ENCODE measurements at regions not wholly inside any gene's neighbourhood (a gene's known extent, or its start where the extent isn't known, plus 50 kb on each side); places are given as distances from the start of the nearest gene placed in this dataset.
A peak's percentile ranks its signal among the peaks of the same experiment; 100 is the strongest.

GRCh38 chr14:101040538-101041442 lies 137.3 kb upstream of the RTL1 start (continued):
- TF ChIP-seq ZNF549 (CRISPR knock-in tag; IDR thresholded peaks at IDR 0.05) (no peak), RERE (CRISPR knock-in tag; IDR thresholded peaks at IDR 0.05; ENCODE audit: low read depth) (peak; percentile 100), ZFP82 (CRISPR knock-in tag; IDR thresholded peaks at IDR 0.05; ENCODE audit: borderline replicate concordance) (no peak), KDM3A (CRISPR knock-in tag; IDR thresholded peaks at IDR 0.05; ENCODE audit: low read depth) (peak; percentile 31; the same call in 1 of the 2 replicates), ARNT2 (CRISPR knock-in tag; IDR thresholded peaks at IDR 0.05; ENCODE audit: low read depth) (peak; percentile 14; the same call in 1 of the 2 replicates), CENPT (CRISPR knock-in tag; IDR thresholded peaks at IDR 0.05; ENCODE audit: low read depth) (no peak), ZNF251 (CRISPR knock-in tag; IDR thresholded peaks at IDR 0.05) (no peak), FOXJ3 (CRISPR knock-in tag; IDR thresholded peaks at IDR 0.05; ENCODE audit: borderline replicate concordance) (peak; percentile 93), ZBTB21 (CRISPR knock-in tag; IDR thresholded peaks at IDR 0.05) (no peak), THRA (CRISPR knock-in tag; IDR thresholded peaks at IDR 0.05; ENCODE audit: borderline replicate concordance) (peak; percentile 68; the same call in 1 of the 2 replicates), ATF7 (IDR thresholded peaks at IDR 0.05) (0 out of 2 replicates have a peak, but pooled peaks have one; percentile 25), ATF7 (CRISPR knock-in tag; IDR thresholded peaks at IDR 0.05) (no peak), KAT8 (CRISPR knock-in tag; IDR thresholded peaks at IDR 0.05) (no peak), ZNF569 (CRISPR knock-in tag; IDR thresholded peaks at IDR 0.05; ENCODE audit: borderline replicate concordance) (no peak), ZNF619 (CRISPR knock-in tag; IDR thresholded peaks at IDR 0.05) (no peak), ONECUT2 (CRISPR knock-in tag; IDR thresholded peaks at IDR 0.05) (no peak), ZNF562 (CRISPR knock-in tag; IDR thresholded peaks at IDR 0.05; ENCODE audit: borderline replicate concordance) (no peak), PHF5A (CRISPR knock-in tag; IDR thresholded peaks at IDR 0.05; ENCODE audit: low read depth, unreplicated experiment) (no peak), ELF4 (CRISPR knock-in tag; IDR thresholded peaks at IDR 0.05; ENCODE audit: borderline replicate concordance) (no peak), HCFC1 (IDR thresholded peaks at IDR 0.05; ENCODE audit: low read depth, low read length) (no peak), GABPB1 (CRISPR knock-in tag; IDR thresholded peaks at IDR 0.05) (no peak), PAWR (CRISPR knock-in tag; IDR thresholded peaks at IDR 0.05; ENCODE audit: borderline replicate concordance) (no peak), MXI1 (IDR thresholded peaks at IDR 0.05; ENCODE audit: borderline replicate concordance, low read depth, low read length) (no peak), NR3C1 (CRISPR knock-in tag; IDR thresholded peaks at IDR 0.05) (no peak), ZNF614 (CRISPR knock-in tag; IDR thresholded peaks at IDR 0.05; ENCODE audit: borderline replicate concordance) (0 out of 2 replicates have a peak, but pooled peaks have one; percentile 38)
